22Rv1 (cell line): ENCODE measurements at regions not wholly inside any gene's neighbourhood (a gene's known extent, or its start where the extent isn't known, plus 50 kb on each side); places are given as distances from the start of the nearest gene placed in this dataset.

ENCODE experiments used
- H3K27ac ChIP-seq: fragments of 450-650 bp; 2 replicates; pipeline ENCODE4 v1.5.1; 2017
- ZFX ChIP-seq: fragments of 450-650 bp; IDR thresholded peaks from 2 replicates; pipeline ENCODE4 v1.6.1; 2017; ENCODE audit warnings: antibody characterized with exemption, borderline replicate concordance
- TF ChIP-seq, protein P1 (sequence below): fragments of 450-650 bp; IDR thresholded peaks from 2 replicates; pipeline ENCODE4 v1.5.1; 2017; ENCODE audit warnings: mild to moderate bottlenecking

DNA sequence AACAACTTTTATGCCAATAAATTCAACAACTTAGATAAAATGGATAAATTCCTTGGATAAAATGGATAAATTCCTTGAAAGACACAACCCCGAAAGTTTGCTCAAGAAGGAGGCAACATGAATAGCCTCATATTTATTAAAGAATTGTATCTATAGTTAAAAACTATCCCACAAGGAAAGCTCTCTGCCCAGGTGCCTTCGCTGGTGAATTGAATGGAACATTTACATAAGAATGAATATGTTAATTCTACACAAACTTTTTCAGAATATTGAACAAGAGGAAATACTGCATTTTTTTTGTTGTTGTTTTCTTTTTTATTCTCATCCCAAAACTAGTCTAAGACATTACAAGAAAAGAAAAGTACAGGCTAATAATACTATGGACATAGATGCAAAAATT, 805.3 kb upstream of the RAB6C start:
- no peak for TF ChIP-seq ZFX
- TF ChIP-seq, protein P1, sequence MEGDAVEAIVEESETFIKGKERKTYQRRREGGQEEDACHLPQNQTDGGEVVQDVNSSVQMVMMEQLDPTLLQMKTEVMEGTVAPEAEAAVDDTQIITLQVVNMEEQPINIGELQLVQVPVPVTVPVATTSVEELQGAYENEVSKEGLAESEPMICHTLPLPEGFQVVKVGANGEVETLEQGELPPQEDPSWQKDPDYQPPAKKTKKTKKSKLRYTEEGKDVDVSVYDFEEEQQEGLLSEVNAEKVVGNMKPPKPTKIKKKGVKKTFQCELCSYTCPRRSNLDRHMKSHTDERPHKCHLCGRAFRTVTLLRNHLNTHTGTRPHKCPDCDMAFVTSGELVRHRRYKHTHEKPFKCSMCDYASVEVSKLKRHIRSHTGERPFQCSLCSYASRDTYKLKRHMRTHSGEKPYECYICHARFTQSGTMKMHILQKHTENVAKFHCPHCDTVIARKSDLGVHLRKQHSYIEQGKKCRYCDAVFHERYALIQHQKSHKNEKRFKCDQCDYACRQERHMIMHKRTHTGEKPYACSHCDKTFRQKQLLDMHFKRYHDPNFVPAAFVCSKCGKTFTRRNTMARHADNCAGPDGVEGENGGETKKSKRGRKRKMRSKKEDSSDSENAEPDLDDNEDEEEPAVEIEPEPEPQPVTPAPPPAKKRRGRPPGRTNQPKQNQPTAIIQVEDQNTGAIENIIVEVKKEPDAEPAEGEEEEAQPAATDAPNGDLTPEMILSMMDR: no peak
- H3K27ac ChIP-seq: no peak overlapping the region

DNA sequence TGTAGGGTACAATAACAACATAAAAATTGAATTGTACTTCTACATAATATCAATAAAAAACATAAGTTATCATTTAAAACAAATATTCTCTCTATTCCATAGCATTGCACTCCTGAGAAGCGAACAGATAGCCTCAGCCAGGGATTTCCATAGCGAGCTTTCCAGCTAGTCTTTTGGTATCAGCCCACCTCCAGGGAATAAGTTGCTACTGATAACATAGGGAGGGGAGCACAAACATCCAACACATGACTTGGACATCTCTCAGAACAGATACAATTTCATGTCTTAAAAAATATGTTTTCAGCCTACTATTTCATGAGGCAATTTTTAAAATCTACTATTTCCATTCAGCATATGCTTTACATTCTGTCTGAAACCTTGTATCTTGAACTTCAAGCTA, 804.4 kb upstream of the RAB6C start:
- H3K27ac ChIP-seq: no peak overlapping the region
- TF ChIP-seq ZFX: no peak
- TF ChIP-seq, protein P1: no peak

DNA sequence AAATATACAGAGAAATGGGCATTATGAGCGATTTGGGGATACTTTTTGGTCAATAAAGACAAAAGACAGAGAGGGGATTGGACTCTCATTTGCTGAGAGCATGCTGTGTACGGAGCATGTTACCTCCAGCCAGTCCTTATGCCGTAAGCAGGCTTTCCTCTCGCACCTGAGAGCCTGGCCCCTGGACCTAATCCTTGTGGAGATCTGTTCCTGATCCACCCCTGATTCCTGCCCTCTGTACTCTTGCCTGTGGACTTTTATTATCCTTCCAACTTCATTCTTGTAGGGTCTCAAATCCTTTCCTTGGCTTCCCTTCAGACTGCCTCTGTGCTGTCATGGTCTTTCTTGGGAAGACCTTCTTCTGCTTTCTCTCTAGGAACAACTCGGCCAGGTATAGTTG, 803.1 kb upstream of the RAB6C start:
- no peak overlapping the region for H3K27ac ChIP-seq
- TF ChIP-seq, protein P1: no peak
- no peak for TF ChIP-seq ZFX

DNA sequence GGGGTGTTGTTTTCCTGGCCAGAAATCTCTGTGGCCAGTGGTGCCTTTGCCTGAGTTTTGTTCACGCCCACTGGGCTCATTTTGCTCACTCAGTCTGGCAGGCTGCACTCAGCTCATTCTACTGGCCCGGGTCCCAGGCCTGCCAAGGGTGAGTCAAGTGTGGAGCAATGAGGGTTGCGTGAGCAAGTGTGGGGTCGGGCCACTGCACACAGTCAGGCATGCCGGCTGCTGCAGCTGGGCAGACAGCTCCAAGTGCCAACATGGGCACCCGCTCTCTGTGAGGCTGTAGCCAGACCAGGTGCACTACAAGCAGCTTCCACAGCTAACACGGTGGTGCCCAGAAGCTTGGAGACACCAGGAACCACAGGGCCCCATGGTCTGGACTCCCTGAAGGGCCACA, 801.1 kb upstream of the RAB6C start:
- no peak overlapping the region for H3K27ac ChIP-seq
- TF ChIP-seq ZFX: no peak
- TF ChIP-seq, protein P1: no peak

DNA sequence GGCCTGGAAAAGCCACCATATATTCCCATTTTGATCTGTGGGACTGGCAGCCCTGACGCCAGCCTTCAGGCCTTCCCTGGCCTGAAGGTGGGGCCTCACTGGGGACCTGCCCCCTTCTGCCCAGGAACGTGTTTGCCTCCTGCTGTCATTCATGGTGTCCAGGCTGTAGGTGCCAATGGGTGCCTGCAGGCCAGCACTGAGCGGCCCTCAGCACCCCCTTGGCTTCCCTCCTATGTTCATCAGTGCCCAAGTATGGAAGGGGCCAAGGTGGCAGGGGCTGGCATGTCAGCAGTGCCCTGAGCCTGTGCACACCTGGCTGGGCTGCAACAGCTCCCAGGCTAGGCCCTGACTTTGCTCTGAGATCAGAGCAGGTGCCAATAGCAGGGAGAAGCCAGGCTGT, 800.3 kb upstream of the RAB6C start:
- TF ChIP-seq, protein P1: no peak
- TF ChIP-seq ZFX: no peak
- H3K27ac ChIP-seq: no peak overlapping the region

DNA sequence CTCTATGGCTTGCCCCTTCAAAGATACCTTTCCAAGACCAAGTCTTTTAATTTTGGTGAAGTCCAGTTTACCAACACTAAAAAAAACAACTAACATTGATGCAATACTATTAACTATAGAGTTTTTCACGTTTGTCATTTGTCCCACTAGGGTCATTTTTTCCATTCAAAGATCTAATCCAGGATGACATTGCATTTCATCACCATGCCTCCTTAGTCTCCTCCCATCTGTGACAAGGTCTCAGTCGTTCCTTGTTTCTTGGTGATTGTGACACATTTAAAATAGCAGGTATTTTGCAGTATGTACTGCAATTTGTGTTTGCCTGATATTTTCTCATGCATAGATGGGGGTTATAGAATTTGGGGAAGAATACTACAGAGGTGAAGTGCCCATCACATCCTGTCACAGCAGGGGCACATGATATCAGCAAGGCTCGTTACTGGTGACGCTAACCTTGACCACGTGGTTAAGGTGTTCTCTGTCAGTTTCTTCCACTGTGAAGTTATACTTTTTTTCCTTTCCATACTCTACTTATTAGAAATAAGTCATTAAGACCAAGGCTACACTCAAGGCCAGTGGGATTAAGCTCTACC, 799.2 kb upstream of the RAB6C start:
- H3K27ac ChIP-seq: no peak overlapping the region
- TF ChIP-seq, protein P1: no peak
- no peak for TF ChIP-seq ZFX

DNA sequence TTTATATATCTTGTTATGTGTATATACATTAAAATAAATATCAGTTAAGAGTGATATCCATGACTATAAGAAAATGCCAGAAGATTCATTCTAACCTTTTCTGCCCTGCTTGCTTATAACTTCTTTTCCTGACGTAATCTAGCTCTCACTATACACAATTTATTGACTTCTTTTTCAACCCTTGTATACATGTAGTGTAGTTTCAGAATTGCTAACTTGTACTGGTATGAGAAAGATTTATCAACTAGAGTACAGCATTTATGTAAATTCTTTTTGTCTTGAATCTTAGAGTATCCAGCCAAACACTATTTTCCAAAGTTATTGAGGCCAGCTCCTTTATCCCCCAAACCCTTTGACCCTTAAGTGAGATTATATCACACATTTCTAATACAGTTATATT, 798.0 kb upstream of the RAB6C start:
- TF ChIP-seq, protein P1: no peak
- TF ChIP-seq ZFX: no peak
- H3K27ac ChIP-seq: no peak overlapping the region
